Ishikawa (cell line): ENCODE measurements at regions not wholly inside any gene's neighbourhood (a gene's known extent, or its start where the extent isn't known, plus 50 kb on each side); places are given as distances from the start of the nearest gene placed in this dataset.

Source experiments
- CEBPB ChIP-seq: IDR thresholded peaks from 2 replicates; pipeline ENCODE4 v1.6.1; 2012
- CREB1 ChIP-seq: IDR thresholded peaks from 2 replicates; pipeline ENCODE4 v1.6.1; 2012; ENCODE audit warnings: low read depth
- EGR1 ChIP-seq: IDR thresholded peaks from 2 replicates; pipeline ENCODE4 v1.6.1; 2012
- EP300 ChIP-seq: IDR thresholded peaks from 2 replicates; pipeline ENCODE4 v1.6.1; 2012; ENCODE audit warnings: borderline replicate concordance
- FOXM1 ChIP-seq: IDR thresholded peaks from 2 replicates; pipeline ENCODE4 v1.6.1; 2012; ENCODE audit warnings: low read depth, borderline replicate concordance
- MAX ChIP-seq: IDR thresholded peaks from 2 replicates; pipeline ENCODE4 v1.6.1; 2012
- NFIC ChIP-seq: IDR thresholded peaks from 2 replicates; pipeline ENCODE4 v1.6.1; 2012
- RAD21 ChIP-seq: IDR thresholded peaks from 2 replicates; pipeline ENCODE4 v1.6.1; 2012; ENCODE audit warnings: low read depth
- REST ChIP-seq: IDR thresholded peaks from 2 replicates; pipeline ENCODE4 v1.6.1; 2012; ENCODE audit warnings: low read depth, mild to moderate bottlenecking
- TAF1 ChIP-seq: IDR thresholded peaks from 2 replicates; pipeline ENCODE4 v1.6.1; 2012; ENCODE audit warnings: low read depth, mild to moderate bottlenecking
- TCF12 ChIP-seq: IDR thresholded peaks from 2 replicates; pipeline ENCODE4 v1.6.1; 2012; ENCODE audit warnings: low read depth
- TEAD4 ChIP-seq: IDR thresholded peaks from 2 replicates; pipeline ENCODE4 v1.6.1; 2012
- USF1 ChIP-seq: IDR thresholded peaks from 2 replicates; pipeline ENCODE4 v1.6.1; 2012
- YY1 ChIP-seq: IDR thresholded peaks from 2 replicates; pipeline ENCODE4 v1.6.1; 2012; ENCODE audit warnings: low read depth
- ZBTB7A ChIP-seq: IDR thresholded peaks from 2 replicates; pipeline ENCODE4 v1.6.1; 2012; ENCODE audit warnings: low read depth

- TF ChIP-seq MAX = no peak
- TF ChIP-seq YY1 = no peak
- TF ChIP-seq FOXM1 = no peak
- no peak for TF ChIP-seq CEBPB
- no peak for TF ChIP-seq TAF1
- TF ChIP-seq ZBTB7A = no peak
- no peak for TF ChIP-seq TCF12
- TF ChIP-seq RAD21 = no peak
Observed at GRCh38 chr6:50289366-50289765, 239.6 kb upstream of the DEFB112 start.

- TF ChIP-seq USF1 (no peak), TAF1 (no peak), NFIC (no peak), EGR1 (no peak), FOXM1 (no peak), REST (no peak)
Observed at GRCh38 chr6:50301307-50301706, 251.6 kb upstream of the DEFB112 start.

- TF ChIP-seq EP300 (no peak), YY1 (no peak), CREB1 (no peak), ZBTB7A (no peak), USF1 (no peak), TEAD4 (no peak), RAD21 (no peak), EGR1 (no peak), REST (no peak), FOXM1 (no peak), TAF1 (no peak), NFIC (no peak)
Observed at GRCh38 chr6:50305660-50306059, 255.9 kb upstream of the DEFB112 start.

GRCh38 chr6:50318536-50318935 lies 268.8 kb upstream of the DEFB112 start:
- TF ChIP-seq TEAD4 (no peak), YY1 (no peak), MAX (no peak), CREB1 (no peak), ZBTB7A (no peak), CEBPB (no peak), RAD21 (no peak), TAF1 (no peak), EGR1 (no peak), EP300 (no peak), TCF12 (no peak), USF1 (no peak), NFIC (no peak), REST (no peak), FOXM1 (no peak)

- TF ChIP-seq YY1 = no peak
Observed at GRCh38 chr6:50330347-50330746, 280.6 kb upstream of the DEFB112 start.
